PC-3 (cell line): ENCODE measurements at regions not wholly inside any gene's neighbourhood (a gene's known extent, or its start where the extent isn't known, plus 50 kb on each side); places are given as distances from the start of the nearest gene placed in this dataset.

Source experiments
- ATAC-seq: fragments of 200-7000 bp; cut with Tn5 transposase; 2 replicates; pipeline ENCODE4 v1.9.1; 2020; ENCODE audit warnings: mild to moderate bottlenecking, moderate library complexity
- BruUV-seq: library from RNA; stranded (reverse); fragments of 400-500 nt; replicated peaks from 2 replicates; lab custom pipeline; 2021; lab: Mats Ljungman, UMichigan
- CTCF ChIA-PET: fragments of 300-600 bp; sonication (Branson Sonifier 250); formaldehyde crosslinking; loops from one replicate; lab custom pipeline; 2022; ENCODE audit warnings: antibody characterized with exemption; lab: Charles Lee
- POLR2A ChIA-PET: fragments of 300-600 bp; sonication (Branson Sonifier 250); formaldehyde crosslinking; loops from one replicate; lab custom pipeline; 2022; ENCODE audit warnings: antibody characterized with exemption; ENCODE audit not compliant: unreplicated experiment; lab: Charles Lee
- DNase-seq: peaks from one replicate; pipeline ENCODE4 v3.0.0-alpha.2; 2015
- H2AFZ ChIP-seq: fragments of 300-600 bp; sonication (generic); 2 replicates; pipeline ENCODE4 v1.6.0; 2016; ENCODE audit warnings: antibody characterized with exemption, low read length
- H3F3A ChIP-seq: fragments of 300-600 bp; sonication (generic); one replicate; pipeline ENCODE4 v1.6.0; 2017; ENCODE audit warnings: antibody characterized with exemption, low read length, control low read depth, mild to moderate bottlenecking; ENCODE audit not compliant: unreplicated experiment
- H3K27ac ChIP-seq: fragments of 300-600 bp; sonication (generic); 2 replicates; pipeline ENCODE4 v1.5.1; 2016; ENCODE audit warnings: mild to moderate bottlenecking, low read length
- H3K27me3 ChIP-seq: fragments of 300-600 bp; sonication (generic); 2 replicates; pipeline ENCODE4 v1.6.1; 2016; ENCODE audit warnings: low read length, mixed read lengths
- H3K36me3 ChIP-seq: fragments of 300-600 bp; sonication (generic); 2 replicates; pipeline ENCODE4 v1.6.1; 2016; ENCODE audit warnings: low read depth, mixed run types, low read length, mixed read lengths
- H3K4me1 ChIP-seq: fragments of 300-600 bp; sonication (generic); 2 replicates; pipeline ENCODE4 v1.5.1; 2016; ENCODE audit warnings: low read length; ENCODE audit not compliant: insufficient read depth
- H3K4me2 ChIP-seq: fragments of 300-600 bp; sonication (generic); 2 replicates; pipeline ENCODE4 v1.6.0; 2016; ENCODE audit warnings: low read length
- H3K4me3 ChIP-seq: fragments of 300-600 bp; sonication (generic); 2 replicates; pipeline ENCODE4 v1.5.1; 2016; ENCODE audit warnings: mild to moderate bottlenecking, low read length, mixed read lengths
- H3K79me2 ChIP-seq: fragments of 300-600 bp; sonication (generic); 2 replicates; pipeline ENCODE4 v1.6.1; 2017; ENCODE audit warnings: low read length, mixed read lengths
- H3K9ac ChIP-seq: fragments of 300-600 bp; sonication (generic); 2 replicates; pipeline ENCODE4 v1.6.0; 2016; ENCODE audit warnings: mild to moderate bottlenecking, low read length
- H3K9me2 ChIP-seq: fragments of 300-600 bp; sonication (generic); replicated peaks from 2 replicates; pipeline ENCODE4 v1.6.1; 2016; ENCODE audit warnings: mixed run types, low read length, mixed read lengths
- H3K9me3 ChIP-seq: fragments of 300-600 bp; sonication (generic); 2 replicates; pipeline ENCODE4 v1.6.1; 2016; ENCODE audit warnings: low read length, mixed read lengths
- H4K20me1 ChIP-seq: fragments of 300-600 bp; sonication (generic); 2 replicates; pipeline ENCODE4 v1.6.1; 2016; ENCODE audit warnings: low read length, mixed read lengths
- CTCF ChIP-seq: fragments of 300-600 bp; sonication (generic); conservative IDR thresholded peaks from 2 replicates; pipeline ENCODE4 v1.5.1; 2017; ENCODE audit warnings: antibody characterized with exemption, low read depth, mild to moderate bottlenecking, low read length
- EZH2 ChIP-seq: fragments of 300-600 bp; sonication (generic); IDR thresholded peaks from one replicate; pipeline ENCODE4 v1.6.1; 2017; ENCODE audit warnings: antibody characterized with exemption, mild to moderate bottlenecking, low read length; ENCODE audit not compliant: unreplicated experiment
- EZH2phosphoT487 ChIP-seq: fragments of 300-600 bp; sonication (generic); IDR thresholded peaks from 2 replicates; pipeline ENCODE4 v1.6.1; 2018; ENCODE audit warnings: mild to moderate bottlenecking, antibody characterized with exemption, low read length, borderline replicate concordance
- intact Hi-C: fragments of 100-400 bp; cut with micrococcal nuclease; formaldehyde crosslinking; loops from 2 replicates; pipeline ENCODE4 v1.9.0; 2023

GRCh38 chr13:94917824-94918223 is 205.5 kb upstream of the SOX21 start:
- H3K79me2 ChIP-seq = no peaks in the 10 kb centered on the region
- H3K27ac ChIP-seq = no peak overlapping the region
- no peaks in the 10 kb centered on the region for H3K9me2 ChIP-seq
- no peaks in the 10 kb centered on the region for H4K20me1 ChIP-seq
- BruUV-seq = no TSS peak
- H3K4me1 ChIP-seq = no peaks in the 10 kb centered on the region
- POLR2A ChIA-PET = no interaction called here
- no peak overlapping the region for H2AFZ ChIP-seq
- H3K27me3 ChIP-seq = no peaks in the 10 kb centered on the region
- CTCF ChIA-PET = no interaction called here
- no peak overlapping the region for H3K9ac ChIP-seq
- no peaks in the 10 kb centered on the region for H3F3A ChIP-seq
- DNase-seq (peak; percentile 14), ATAC-seq (peak; percentile 37; the same call in 1 of the 2 replicates)
- no peaks in the 10 kb centered on the region for H3K36me3 ChIP-seq
- no peak for TF ChIP-seq CTCF
- no peak for TF ChIP-seq EZH2phosphoT487
- no peak for TF ChIP-seq EZH2
- no peak overlapping the region for H3K4me3 ChIP-seq
- H3K4me2 ChIP-seq = no peak overlapping the region
- intact Hi-C loops = no loop called here
- no peaks in the 10 kb centered on the region for H3K9me3 ChIP-seq

- no peak for ATAC-seq
Measured at GRCh38 chr13:94914895-94915294, 202.6 kb upstream of the SOX21 start.

More at GRCh38 chr13:94914895-94915294, 202.6 kb upstream of the SOX21 start:
- no peak overlapping the region for H3K4me3 ChIP-seq
- intact Hi-C loops = no loop called here
- no peaks in the 10 kb centered on the region for H3F3A ChIP-seq
- POLR2A ChIA-PET = no interaction called here
- no peaks in the 10 kb centered on the region for H3K79me2 ChIP-seq
- no peak overlapping the region for H3K27ac ChIP-seq
- no peaks in the 10 kb centered on the region for H3K9me2 ChIP-seq
- no peak overlapping the region for H2AFZ ChIP-seq
- H3K27me3 ChIP-seq = peaks cover 9% of the 10 kb centered on the region; the same call in 1 of the 2 replicates
- no peaks in the 10 kb centered on the region for H3K4me1 ChIP-seq
- H3K4me2 ChIP-seq = no peak overlapping the region
- TF ChIP-seq EZH2 (no peak), EZH2phosphoT487 (no peak), CTCF (no peak)
- H4K20me1 ChIP-seq = no peaks in the 10 kb centered on the region
- H3K9me3 ChIP-seq = no peaks in the 10 kb centered on the region
- no peaks in the 10 kb centered on the region for H3K36me3 ChIP-seq
- DNase-seq = no peak
- BruUV-seq = no TSS peak
- CTCF ChIA-PET = no interaction called here
- no peak overlapping the region for H3K9ac ChIP-seq
